Neural progenitor cell (in vitro differentiated cells): ENCODE measurements at regions not wholly inside any gene's neighbourhood (a gene's known extent, or its start where the extent isn't known, plus 50 kb on each side); places are given as distances from the start of the nearest gene placed in this dataset.

Experiments used
- DNase-seq: peaks from one replicate; pipeline ENCODE4 v3.0.0-alpha.2; 2016; ENCODE audit warnings: low spot score
- H2AFZ ChIP-seq: fragments of 200-600 bp; sonication (generic); replicated peaks from 2 replicates; pipeline ENCODE4 v1.6.1; 2016; ENCODE audit warnings: antibody characterized with exemption
- H3F3A ChIP-seq: fragments of 200-600 bp; sonication (generic); 2 replicates; pipeline ENCODE4 v1.6.1; 2016; ENCODE audit warnings: antibody characterized with exemption, low read depth
- H3K27ac ChIP-seq: fragments of 200-600 bp; sonication (generic); 2 replicates; pipeline ENCODE4 v1.5.1; 2016; ENCODE audit warnings: mild to moderate bottlenecking
- H3K27me3 ChIP-seq: fragments of 200-600 bp; sonication (generic); 2 replicates; pipeline ENCODE4 v1.6.1; 2016; ENCODE audit warnings: mild to moderate bottlenecking, moderate library complexity
- H3K36me3 ChIP-seq: fragments of 200-600 bp; sonication (generic); 2 replicates; pipeline ENCODE4 v1.5.1; 2016
- H3K4me1 ChIP-seq: fragments of 200-600 bp; sonication (generic); 2 replicates; pipeline ENCODE4 v1.6.1; 2016; ENCODE audit warnings: mixed run types
- H3K4me2 ChIP-seq: fragments of 200-600 bp; sonication (generic); 2 replicates; pipeline ENCODE4 v1.6.1; 2016
- H3K4me3 ChIP-seq: fragments of 200-600 bp; sonication (generic); 2 replicates; pipeline ENCODE4 v1.5.1; 2016
- H3K79me2 ChIP-seq: fragments of 200-600 bp; sonication (generic); 2 replicates; pipeline ENCODE4 v1.6.1; 2016; ENCODE audit warnings: low read depth
- H3K9ac ChIP-seq: fragments of 200-600 bp; sonication (generic); 2 replicates; pipeline ENCODE4 v1.6.1; 2016
- H3K9me3 ChIP-seq: fragments of 200-600 bp; sonication (generic); 2 replicates; pipeline ENCODE4 v1.5.1; 2016; ENCODE audit warnings: low read depth
- H4K20me1 ChIP-seq: fragments of 200-600 bp; sonication (generic); 2 replicates; pipeline ENCODE4 v1.6.1; 2016; ENCODE audit warnings: low read depth
- H3K27ac Mint-ChIP-seq: 3 replicates; pipeline ENCODE4 v1.8.0; 2021; ENCODE audit warnings: mixed read lengths
- H3K27me3 Mint-ChIP-seq: 2 replicates; pipeline ENCODE4 v1.8.0; 2022; ENCODE audit warnings: low read depth, mild to moderate bottlenecking, inconsistent platforms, moderate library complexity, mixed read lengths; ENCODE audit not compliant: insufficient read depth
- H3K36me3 Mint-ChIP-seq: 3 replicates; pipeline ENCODE4 v1.8.0; 2021; ENCODE audit warnings: mixed read lengths
- H3K4me1 Mint-ChIP-seq: 3 replicates; pipeline ENCODE4 v1.8.0; 2021; ENCODE audit warnings: mixed read lengths
- H3K4me3 Mint-ChIP-seq: 3 replicates; pipeline ENCODE4 v1.8.0; 2021; ENCODE audit warnings: mild to moderate bottlenecking, moderate library complexity, mixed read lengths
- H3K9me3 Mint-ChIP-seq: 3 replicates; pipeline ENCODE4 v1.8.0; 2020; ENCODE audit warnings: mixed read lengths
- EZH2 ChIP-seq: fragments of 200-600 bp; sonication (generic); IDR thresholded peaks from 2 replicates; pipeline ENCODE4 v1.6.1; 2017; ENCODE audit warnings: antibody characterized with exemption, mild to moderate bottlenecking, moderate library complexity
- EZH2phosphoT487 ChIP-seq: fragments of 200-600 bp; sonication (generic); IDR thresholded peaks from 2 replicates; pipeline ENCODE4 v1.6.1; 2017; ENCODE audit warnings: antibody characterized with exemption
- TF ChIP-seq, protein P1 (sequence below): fragments of 200-600 bp; sonication (generic); IDR thresholded peaks from 2 replicates; pipeline ENCODE4 v1.5.1; 2017; ENCODE audit warnings: antibody characterized with exemption, mild to moderate bottlenecking

DNA sequence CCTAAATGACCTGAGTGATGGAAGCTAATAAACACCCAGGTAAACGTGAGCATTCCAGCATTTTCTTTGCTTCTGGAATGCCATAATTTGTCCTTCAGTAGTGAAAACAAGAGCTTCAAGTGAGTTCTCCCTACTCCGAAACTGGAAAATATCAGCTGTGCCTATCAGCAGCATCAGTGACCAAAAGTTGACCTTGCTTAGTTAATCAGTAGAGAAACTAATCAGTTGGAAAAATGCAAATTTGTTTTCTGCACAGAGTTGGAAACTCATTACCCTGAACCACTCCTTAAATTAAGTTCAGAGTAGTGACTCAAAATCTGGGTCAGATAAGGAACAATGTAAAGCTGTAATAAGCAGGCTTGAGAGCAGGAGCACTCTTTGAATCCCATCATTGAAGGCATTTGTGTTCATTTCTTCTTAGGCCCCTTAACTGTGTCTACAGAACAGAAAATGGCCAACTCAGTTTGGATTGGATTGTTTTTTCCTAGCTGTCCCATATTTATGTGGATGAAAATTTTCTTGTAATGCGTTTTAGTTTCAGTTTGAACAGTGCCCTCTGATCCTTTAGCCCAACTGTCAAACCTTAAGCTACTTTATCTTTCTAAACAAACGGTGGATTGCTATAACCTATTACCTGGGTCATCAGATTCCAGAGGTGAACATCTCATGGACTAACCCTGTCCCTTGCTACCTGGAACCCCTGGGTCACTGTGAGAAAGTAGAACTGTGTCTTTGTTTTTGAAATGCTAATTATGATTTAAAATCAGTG is 290.4 kb downstream of the TOX3 start:
- Histone ChIP-seq H3K27ac (no peak overlapping the region), H3K4me3 (no peak overlapping the region), H3K4me1 (peaks cover 23% of the 10 kb centered on the region), H3K4me2 (no peak overlapping the region), H3K9me3 (no peaks in the 10 kb centered on the region), H3K27me3 (no peaks in the 10 kb centered on the region), H3K79me2 (no peaks in the 10 kb centered on the region), H2AFZ (no peak overlapping the region), H3K36me3 (no peaks in the 10 kb centered on the region), H3K9ac (no peak overlapping the region), H4K20me1 (no peaks in the 10 kb centered on the region), H3F3A (peaks cover 3% of the 10 kb centered on the region)
- Mint-ChIP-seq H3K36me3 (no peaks in the 10 kb centered on the region), H3K4me1 (peaks cover 13% of the 10 kb centered on the region), H3K9me3 (no peaks in the 10 kb centered on the region), H3K27me3 (no peaks in the 10 kb centered on the region), H3K27ac (no peak overlapping the region), H3K4me3 (no peak overlapping the region)
- DNase-seq: no peak
- TF ChIP-seq, protein P1, sequence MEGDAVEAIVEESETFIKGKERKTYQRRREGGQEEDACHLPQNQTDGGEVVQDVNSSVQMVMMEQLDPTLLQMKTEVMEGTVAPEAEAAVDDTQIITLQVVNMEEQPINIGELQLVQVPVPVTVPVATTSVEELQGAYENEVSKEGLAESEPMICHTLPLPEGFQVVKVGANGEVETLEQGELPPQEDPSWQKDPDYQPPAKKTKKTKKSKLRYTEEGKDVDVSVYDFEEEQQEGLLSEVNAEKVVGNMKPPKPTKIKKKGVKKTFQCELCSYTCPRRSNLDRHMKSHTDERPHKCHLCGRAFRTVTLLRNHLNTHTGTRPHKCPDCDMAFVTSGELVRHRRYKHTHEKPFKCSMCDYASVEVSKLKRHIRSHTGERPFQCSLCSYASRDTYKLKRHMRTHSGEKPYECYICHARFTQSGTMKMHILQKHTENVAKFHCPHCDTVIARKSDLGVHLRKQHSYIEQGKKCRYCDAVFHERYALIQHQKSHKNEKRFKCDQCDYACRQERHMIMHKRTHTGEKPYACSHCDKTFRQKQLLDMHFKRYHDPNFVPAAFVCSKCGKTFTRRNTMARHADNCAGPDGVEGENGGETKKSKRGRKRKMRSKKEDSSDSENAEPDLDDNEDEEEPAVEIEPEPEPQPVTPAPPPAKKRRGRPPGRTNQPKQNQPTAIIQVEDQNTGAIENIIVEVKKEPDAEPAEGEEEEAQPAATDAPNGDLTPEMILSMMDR: no peak
- TF ChIP-seq EZH2: no peak

DNA sequence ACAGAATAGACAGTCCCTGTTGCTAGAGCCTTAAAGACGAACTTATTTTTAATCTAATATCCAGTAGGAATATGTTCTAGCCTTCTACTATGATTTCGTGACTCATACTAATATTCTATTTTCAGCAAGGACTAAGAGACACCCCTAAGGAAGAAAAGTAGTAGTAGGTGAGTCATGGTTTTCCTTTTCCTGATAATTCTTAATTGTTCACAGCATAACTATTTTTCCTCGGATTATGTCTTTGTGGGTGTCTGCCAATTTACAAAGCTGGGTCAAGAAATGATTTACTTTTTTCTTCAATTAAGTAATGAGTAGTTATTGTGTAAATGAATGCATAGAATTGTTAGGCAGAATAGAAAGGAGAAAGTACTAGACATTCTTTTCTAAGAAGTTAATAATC is 292.2 kb downstream of the TOX3 start:
- Histone ChIP-seq H3K36me3 (no peaks in the 10 kb centered on the region), H3K4me1 (peaks cover 30% of the 10 kb centered on the region), H3K79me2 (no peaks in the 10 kb centered on the region), H3K4me2 (no peak overlapping the region), H3K27ac (no peak overlapping the region), H3K4me3 (no peak overlapping the region), H3F3A (peaks cover 12% of the 10 kb centered on the region), H3K9ac (no peak overlapping the region), H2AFZ (no peak overlapping the region), H4K20me1 (no peaks in the 10 kb centered on the region), H3K27me3 (no peaks in the 10 kb centered on the region), H3K9me3 (no peaks in the 10 kb centered on the region)
- no peaks in the 10 kb centered on the region for H3K36me3 Mint-ChIP-seq
- H3K4me1 Mint-ChIP-seq: peaks cover 10% of the 10 kb centered on the region
- H3K27me3 Mint-ChIP-seq: no peaks in the 10 kb centered on the region
- DNase-seq: no peak
- TF ChIP-seq EZH2phosphoT487 (no peak), EZH2 (no peak)
- TF ChIP-seq, protein P1: no peak
- H3K27ac Mint-ChIP-seq: no peak overlapping the region
- no peak overlapping the region for H3K4me3 Mint-ChIP-seq
- H3K9me3 Mint-ChIP-seq: no peaks in the 10 kb centered on the region

DNA sequence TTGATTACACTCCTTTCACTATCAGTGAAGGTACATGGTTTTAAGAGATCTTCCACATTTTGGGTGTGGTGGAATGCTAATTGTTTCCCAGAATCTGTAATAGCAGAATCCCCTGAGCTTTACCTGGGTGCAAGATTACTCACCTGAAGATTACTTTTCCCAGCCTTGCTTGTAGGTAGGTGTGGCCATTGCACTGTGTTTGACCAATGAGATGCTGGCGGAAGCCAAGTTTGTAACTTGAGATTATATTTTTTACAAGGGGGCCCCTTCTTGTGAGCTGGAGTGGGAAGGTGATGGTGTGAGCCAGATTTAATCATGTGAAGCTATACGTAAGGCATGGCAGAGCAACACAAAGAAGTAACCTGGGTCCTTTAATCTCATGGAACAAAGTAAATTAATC is 294.3 kb downstream of the TOX3 start:
- H3K27me3 Mint-ChIP-seq: no peaks in the 10 kb centered on the region
- peaks cover 10% of the 10 kb centered on the region for H3K4me1 Mint-ChIP-seq

More for the DNA sequence above, 294.3 kb downstream of the TOX3 start:
- Histone ChIP-seq H3K9me3 (peaks cover 5% of the 10 kb centered on the region), H3K4me2 (no peak overlapping the region), H3K79me2 (no peaks in the 10 kb centered on the region), H3K36me3 (no peaks in the 10 kb centered on the region), H3K9ac (no peak overlapping the region), H3K4me1 (peaks cover 30% of the 10 kb centered on the region), H3K27me3 (no peaks in the 10 kb centered on the region), H3K4me3 (no peak overlapping the region), H4K20me1 (no peaks in the 10 kb centered on the region), H3F3A (peaks cover 21% of the 10 kb centered on the region), H2AFZ (no peak overlapping the region), H3K27ac (no peak overlapping the region)
- TF ChIP-seq, protein P1: no peak
- TF ChIP-seq EZH2: no peak
- TF ChIP-seq EZH2phosphoT487: no peak
- H3K9me3 Mint-ChIP-seq: peaks cover 8% of the 10 kb centered on the region
- DNase-seq: no peak
- no peak overlapping the region for H3K4me3 Mint-ChIP-seq
- no peaks in the 10 kb centered on the region for H3K36me3 Mint-ChIP-seq
- no peak overlapping the region for H3K27ac Mint-ChIP-seq
